ENCODE measurements at regions not wholly inside any gene's neighbourhood (a gene's known extent, or its start where the extent isn't known, plus 50 kb on each side); places are given as distances from the start of the nearest gene placed in this dataset.

- RAD21 ChIA-PET (ENCODE audit: unreplicated experiment): no interaction called here
- Histone ChIP-seq H3K4me1 (ENCODE audit: control insufficient read depth, insufficient read depth, low read length) (no peaks in the 10 kb centered on the region), H3K27me3 (replicated peaks in 1 of 2; ENCODE audit: control insufficient read depth in 2 of 2, insufficient read depth in 2 of 2, low read length in 1 of 2) (no peaks in the 10 kb centered on the region), H3K27ac (ENCODE audit: control insufficient read depth, insufficient read depth) (no peak overlapping the region), H3K4me2 (ENCODE audit: control insufficient read depth, insufficient read depth) (no peak overlapping the region), H4K20me1 (ENCODE audit: control insufficient read depth, insufficient read depth) (no peaks in the 10 kb centered on the region), H3K36me3 (ENCODE audit: control insufficient read depth in 2 of 2, insufficient read depth in 2 of 2, low read length in 1 of 2) (no peaks in the 10 kb centered on the region), H3K9ac (ENCODE audit: control insufficient read depth, insufficient read depth, low read length) (no peak overlapping the region), H3K4me3 (no peak overlapping the region), H2AFZ (ENCODE audit: control insufficient read depth, low read depth, low read length) (no peak overlapping the region), H3K9me3 (replicated peaks; ENCODE audit: control insufficient read depth, insufficient read depth, low read length) (no peaks in the 10 kb centered on the region; the same call in 2 of the 3 replicates), H3K79me2 (ENCODE audit: control insufficient read depth, insufficient read depth, low read length) (no peaks in the 10 kb centered on the region)
- no peak for TF ChIP-seq ESRRA (IDR thresholded peaks at IDR 0.05; ENCODE audit: low read length)
- TF ChIP-seq STAT1 (conservative IDR thresholded peaks at IDR 0.05): no peak
- TF ChIP-seq ZBED1 (IDR thresholded peaks at IDR 0.05; ENCODE audit: borderline replicate concordance): no peak
- no peak for TF ChIP-seq SMARCA5 (IDR thresholded peaks at IDR 0.05)
- TF ChIP-seq TCF12 (IDR thresholded peaks at IDR 0.05; ENCODE audit: low read depth, low read length): no peak
- TF ChIP-seq MTA3 (IDR thresholded peaks at IDR 0.05; ENCODE audit: borderline replicate concordance, low read length): no peak
- no peak for TF ChIP-seq POLR2AphosphoS2 (IDR thresholded peaks at IDR 0.05; ENCODE audit: low read depth, low read length)
- TF ChIP-seq IRF5 (IDR thresholded peaks at IDR 0.05; ENCODE audit: borderline replicate concordance): no peak
- CTCF ChIA-PET: no interaction called here
- intact Hi-C loops (cut with micrococcal nuclease; ENCODE audit: unreplicated experiment): no loop called here
- ATAC-seq (no peak), DNase-seq (ENCODE audit: low read depth, low spot score) (no peak), FAIRE-seq (no peak)
- POLR2A ChIA-PET: no interaction called here
- no TSS peak for BruUV-seq (replicated peaks)
- SMC1A ChIA-PET (ENCODE audit: uncharacterized antibody, unreplicated experiment): no interaction called here
- 2% methylated on average over 2 of the region's 2 CpGs for WGBS (ENCODE audit: insufficient coverage, insufficient replicate concordance, low lambda C conversion rate, missing lambda C conversion rate)
- in situ Hi-C loops (cut with MboI): no loop called here
Measured at GRCh38 chr12:126989532-126989931, 1277.4 kb upstream of the TMEM132C start.

- FAIRE-seq: no peak
- TF ChIP-seq ASH2L (IDR thresholded peaks at IDR 0.05; ENCODE audit: borderline replicate concordance, low read depth) (no peak), IRF3 (IDR thresholded peaks at IDR 0.05) (no peak), TAF1 (IDR thresholded peaks at IDR 0.05; ENCODE audit: borderline replicate concordance, low read depth, low read length) (no peak), GABPA (IDR thresholded peaks at IDR 0.05; ENCODE audit: low read depth) (no peak), USF2 (IDR thresholded peaks at IDR 0.05; ENCODE audit: borderline replicate concordance, low read depth, low read length) (no peak), SPI1 (IDR thresholded peaks at IDR 0.05; ENCODE audit: borderline replicate concordance, insufficient read depth, low read depth, low read length) (no peak), SREBF2 (IDR thresholded peaks at IDR 0.05; ENCODE audit: low read length) (no peak), CHD1 (IDR thresholded peaks at IDR 0.05; ENCODE audit: low read depth, low read length) (no peak), RBBP5 (conservative IDR thresholded peaks at IDR 0.05) (no peak), HDGF (IDR thresholded peaks at IDR 0.05) (no peak), ZSCAN29 (IDR thresholded peaks at IDR 0.05) (no peak), NFYB (IDR thresholded peaks at IDR 0.05; ENCODE audit: insufficient read depth, low read depth, low read length) (no peak)
Measured at GRCh38 chr12:126993898-126994297, 1273.1 kb upstream of the TMEM132C start.

More at GRCh38 chr12:126993898-126994297, 1273.1 kb upstream of the TMEM132C start:
- H2AFZ ChIP-seq (ENCODE audit: control insufficient read depth, low read depth, low read length): no peak overlapping the region
- WGBS (ENCODE audit: insufficient coverage, insufficient replicate concordance, low lambda C conversion rate, missing lambda C conversion rate): 66% methylated on average over 9 of the region's 9 CpGs
- DNase-seq (ENCODE audit: low read depth, low spot score) (no peak), ATAC-seq (no peak)
- RAD21 ChIA-PET (ENCODE audit: unreplicated experiment): no interaction called here
- POLR2A ChIA-PET: no interaction called here
- no peaks in the 10 kb centered on the region for H3K4me1 ChIP-seq (ENCODE audit: control insufficient read depth, insufficient read depth, low read length)
- SMC1A ChIA-PET (ENCODE audit: uncharacterized antibody, unreplicated experiment): no interaction called here
- BruUV-seq (replicated peaks): no TSS peak
- no peak overlapping the region for H3K9ac ChIP-seq (ENCODE audit: control insufficient read depth, insufficient read depth, low read length)
- H3K36me3 ChIP-seq (ENCODE audit: control insufficient read depth in 2 of 2, insufficient read depth in 2 of 2, low read length in 1 of 2): no peaks in the 10 kb centered on the region
- H4K20me1 ChIP-seq (ENCODE audit: control insufficient read depth, insufficient read depth): no peaks in the 10 kb centered on the region
- no peaks in the 10 kb centered on the region for H3K9me3 ChIP-seq (replicated peaks; ENCODE audit: control insufficient read depth, insufficient read depth, low read length)
- in situ Hi-C loops (cut with MboI) (no loop called here), intact Hi-C loops (cut with micrococcal nuclease; ENCODE audit: unreplicated experiment) (no loop called here)
- H3K27me3 ChIP-seq (replicated peaks in 1 of 2; ENCODE audit: control insufficient read depth in 2 of 2, insufficient read depth in 2 of 2, low read length in 1 of 2): no peaks in the 10 kb centered on the region
- H3K79me2 ChIP-seq (ENCODE audit: control insufficient read depth, insufficient read depth, low read length): no peaks in the 10 kb centered on the region
- no peak overlapping the region for H3K27ac ChIP-seq (ENCODE audit: control insufficient read depth, insufficient read depth)
- no peak overlapping the region for H3K4me3 ChIP-seq
- H3K4me2 ChIP-seq (ENCODE audit: control insufficient read depth, insufficient read depth): no peak overlapping the region
- CTCF ChIA-PET: no interaction called here
